Vagina (tissue), 2 donors: ENCODE measurements at regions not wholly inside any gene's neighbourhood (a gene's known extent, or its start where the extent isn't known, plus 50 kb on each side); places are given as distances from the start of the nearest gene placed in this dataset.

Source experiments
- CTCF ChIP-seq, 3 experiments: fragments of 450-650 bp in 2 of 3; fragments of 200-600 bp in 1 of 3; sonication (generic) in 1 of 3; IDR thresholded peaks; one replicate each; pipeline ENCODE4 v1.5.1; 2017 to 2019; ENCODE audit warnings: antibody characterized with exemption in 3 of 3, mild to moderate bottlenecking in 2 of 3, moderate library complexity in 2 of 3
- POLR2A ChIP-seq, 2 donors: fragments of 450-650 bp; IDR thresholded peaks; one replicate each; pipeline ENCODE4 v1.6.1; 2017; ENCODE audit warnings: antibody characterized with exemption in 2 of 2, mild to moderate bottlenecking in 2 of 2, moderate library complexity in 2 of 2
- POLR2AphosphoS5 ChIP-seq, 2 donors: sonication (generic); formaldehyde crosslinking; IDR thresholded peaks; one replicate each; pipeline ENCODE4 v1.9.0; 2017; ENCODE audit warnings: antibody characterized with exemption in 2 of 2, mild to moderate bottlenecking in 2 of 2, low read depth in 1 of 2; ENCODE audit not compliant: insufficient read depth in 1 of 2

- no peak for TF ChIP-seq CTCF (IDR thresholded peaks at IDR 0.05)
- TF ChIP-seq POLR2AphosphoS5 (IDR thresholded peaks at IDR 0.05; ENCODE audit: insufficient read depth in 1 of 2, low read depth in 1 of 2): no peak
- no peak for TF ChIP-seq POLR2A (IDR thresholded peaks at IDR 0.05)
Measured at GRCh38 chr5:125399885-125400284, 653.4 kb upstream of the ZNF608 start.
